Sigmoid colon (tissue), 4 donors: ENCODE measurements at regions not wholly inside any gene's neighbourhood (a gene's known extent, or its start where the extent isn't known, plus 50 kb on each side); places are given as distances from the start of the nearest gene placed in this dataset.

Experiments used
- EP300 ChIP-seq, 4 donors: sonication (generic); formaldehyde crosslinking; IDR thresholded peaks; one replicate each; pipeline ENCODE4 v1.6.1; 2017; ENCODE audit warnings: antibody characterized with exemption in 4 of 4
- POLR2A ChIP-seq, 2 donors: fragments of 450-650 bp; IDR thresholded peaks; one replicate each; pipeline ENCODE4 v1.6.1; 2016; ENCODE audit warnings: antibody characterized with exemption in 2 of 2, mild to moderate bottlenecking in 2 of 2, moderate library complexity in 2 of 2
- TF ChIP-seq, protein P1 (sequence below), 4 experiments: fragments of 450-650 bp in 3 of 4; fragments of 200-600 bp in 1 of 4; IDR thresholded peaks; one replicate each; pipeline ENCODE4 v1.5.1; 2016 to 2019; ENCODE audit warnings: antibody characterized with exemption in 4 of 4, mild to moderate bottlenecking in 3 of 4, moderate library complexity in 2 of 4

DNA sequence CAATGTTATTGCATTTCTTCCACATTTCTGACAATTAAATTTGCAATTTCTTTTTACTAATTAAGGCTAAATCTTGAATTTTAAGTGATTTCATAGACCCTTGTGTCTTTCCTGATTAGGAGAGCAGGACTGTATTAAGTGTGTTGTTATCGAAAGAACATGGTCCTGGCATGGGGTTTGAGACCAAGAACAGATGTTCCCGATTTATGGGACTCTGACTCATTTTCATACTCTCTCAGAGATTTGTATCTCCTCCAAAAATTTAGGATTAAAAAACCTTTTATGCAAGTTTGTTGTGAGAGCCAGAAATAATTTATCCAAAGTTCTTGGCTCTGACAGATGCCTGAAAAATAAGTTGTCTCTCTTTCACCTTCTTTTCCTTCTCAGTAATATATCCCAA is 589.3 kb upstream of the ARGLU1 start:
- TF ChIP-seq, protein P1, sequence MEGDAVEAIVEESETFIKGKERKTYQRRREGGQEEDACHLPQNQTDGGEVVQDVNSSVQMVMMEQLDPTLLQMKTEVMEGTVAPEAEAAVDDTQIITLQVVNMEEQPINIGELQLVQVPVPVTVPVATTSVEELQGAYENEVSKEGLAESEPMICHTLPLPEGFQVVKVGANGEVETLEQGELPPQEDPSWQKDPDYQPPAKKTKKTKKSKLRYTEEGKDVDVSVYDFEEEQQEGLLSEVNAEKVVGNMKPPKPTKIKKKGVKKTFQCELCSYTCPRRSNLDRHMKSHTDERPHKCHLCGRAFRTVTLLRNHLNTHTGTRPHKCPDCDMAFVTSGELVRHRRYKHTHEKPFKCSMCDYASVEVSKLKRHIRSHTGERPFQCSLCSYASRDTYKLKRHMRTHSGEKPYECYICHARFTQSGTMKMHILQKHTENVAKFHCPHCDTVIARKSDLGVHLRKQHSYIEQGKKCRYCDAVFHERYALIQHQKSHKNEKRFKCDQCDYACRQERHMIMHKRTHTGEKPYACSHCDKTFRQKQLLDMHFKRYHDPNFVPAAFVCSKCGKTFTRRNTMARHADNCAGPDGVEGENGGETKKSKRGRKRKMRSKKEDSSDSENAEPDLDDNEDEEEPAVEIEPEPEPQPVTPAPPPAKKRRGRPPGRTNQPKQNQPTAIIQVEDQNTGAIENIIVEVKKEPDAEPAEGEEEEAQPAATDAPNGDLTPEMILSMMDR (IDR thresholded peaks at IDR 0.05) = no peak
- TF ChIP-seq POLR2A (IDR thresholded peaks at IDR 0.05) (no peak), EP300 (IDR thresholded peaks at IDR 0.05) (no peak)
